ENCODE measurements at regions not wholly inside any gene's neighbourhood (a gene's known extent, or its start where the extent isn't known, plus 50 kb on each side); places are given as distances from the start of the nearest gene placed in this dataset.

DNA sequence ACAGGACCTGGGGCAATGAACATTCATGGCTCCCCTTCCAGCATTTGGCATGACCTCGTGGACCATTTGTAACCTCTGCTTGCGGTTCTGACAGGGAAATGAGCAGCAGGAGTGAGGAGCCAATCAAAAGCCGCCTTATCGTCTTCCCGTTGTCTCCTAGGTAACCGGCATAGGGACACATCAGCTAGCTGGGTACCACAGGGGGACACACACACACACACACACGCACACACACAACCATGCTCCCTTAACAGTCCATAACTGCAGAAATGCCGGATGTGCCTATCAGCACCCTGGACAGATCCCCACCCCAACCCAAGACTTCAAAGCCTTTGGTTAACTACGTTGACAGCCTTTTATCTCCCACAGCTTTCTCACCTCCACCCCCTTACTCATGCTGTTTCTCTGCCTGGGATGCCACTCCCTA, 53.4 kb upstream of the CCDC174 start (continued):
- TF ChIP-seq, protein P1, sequence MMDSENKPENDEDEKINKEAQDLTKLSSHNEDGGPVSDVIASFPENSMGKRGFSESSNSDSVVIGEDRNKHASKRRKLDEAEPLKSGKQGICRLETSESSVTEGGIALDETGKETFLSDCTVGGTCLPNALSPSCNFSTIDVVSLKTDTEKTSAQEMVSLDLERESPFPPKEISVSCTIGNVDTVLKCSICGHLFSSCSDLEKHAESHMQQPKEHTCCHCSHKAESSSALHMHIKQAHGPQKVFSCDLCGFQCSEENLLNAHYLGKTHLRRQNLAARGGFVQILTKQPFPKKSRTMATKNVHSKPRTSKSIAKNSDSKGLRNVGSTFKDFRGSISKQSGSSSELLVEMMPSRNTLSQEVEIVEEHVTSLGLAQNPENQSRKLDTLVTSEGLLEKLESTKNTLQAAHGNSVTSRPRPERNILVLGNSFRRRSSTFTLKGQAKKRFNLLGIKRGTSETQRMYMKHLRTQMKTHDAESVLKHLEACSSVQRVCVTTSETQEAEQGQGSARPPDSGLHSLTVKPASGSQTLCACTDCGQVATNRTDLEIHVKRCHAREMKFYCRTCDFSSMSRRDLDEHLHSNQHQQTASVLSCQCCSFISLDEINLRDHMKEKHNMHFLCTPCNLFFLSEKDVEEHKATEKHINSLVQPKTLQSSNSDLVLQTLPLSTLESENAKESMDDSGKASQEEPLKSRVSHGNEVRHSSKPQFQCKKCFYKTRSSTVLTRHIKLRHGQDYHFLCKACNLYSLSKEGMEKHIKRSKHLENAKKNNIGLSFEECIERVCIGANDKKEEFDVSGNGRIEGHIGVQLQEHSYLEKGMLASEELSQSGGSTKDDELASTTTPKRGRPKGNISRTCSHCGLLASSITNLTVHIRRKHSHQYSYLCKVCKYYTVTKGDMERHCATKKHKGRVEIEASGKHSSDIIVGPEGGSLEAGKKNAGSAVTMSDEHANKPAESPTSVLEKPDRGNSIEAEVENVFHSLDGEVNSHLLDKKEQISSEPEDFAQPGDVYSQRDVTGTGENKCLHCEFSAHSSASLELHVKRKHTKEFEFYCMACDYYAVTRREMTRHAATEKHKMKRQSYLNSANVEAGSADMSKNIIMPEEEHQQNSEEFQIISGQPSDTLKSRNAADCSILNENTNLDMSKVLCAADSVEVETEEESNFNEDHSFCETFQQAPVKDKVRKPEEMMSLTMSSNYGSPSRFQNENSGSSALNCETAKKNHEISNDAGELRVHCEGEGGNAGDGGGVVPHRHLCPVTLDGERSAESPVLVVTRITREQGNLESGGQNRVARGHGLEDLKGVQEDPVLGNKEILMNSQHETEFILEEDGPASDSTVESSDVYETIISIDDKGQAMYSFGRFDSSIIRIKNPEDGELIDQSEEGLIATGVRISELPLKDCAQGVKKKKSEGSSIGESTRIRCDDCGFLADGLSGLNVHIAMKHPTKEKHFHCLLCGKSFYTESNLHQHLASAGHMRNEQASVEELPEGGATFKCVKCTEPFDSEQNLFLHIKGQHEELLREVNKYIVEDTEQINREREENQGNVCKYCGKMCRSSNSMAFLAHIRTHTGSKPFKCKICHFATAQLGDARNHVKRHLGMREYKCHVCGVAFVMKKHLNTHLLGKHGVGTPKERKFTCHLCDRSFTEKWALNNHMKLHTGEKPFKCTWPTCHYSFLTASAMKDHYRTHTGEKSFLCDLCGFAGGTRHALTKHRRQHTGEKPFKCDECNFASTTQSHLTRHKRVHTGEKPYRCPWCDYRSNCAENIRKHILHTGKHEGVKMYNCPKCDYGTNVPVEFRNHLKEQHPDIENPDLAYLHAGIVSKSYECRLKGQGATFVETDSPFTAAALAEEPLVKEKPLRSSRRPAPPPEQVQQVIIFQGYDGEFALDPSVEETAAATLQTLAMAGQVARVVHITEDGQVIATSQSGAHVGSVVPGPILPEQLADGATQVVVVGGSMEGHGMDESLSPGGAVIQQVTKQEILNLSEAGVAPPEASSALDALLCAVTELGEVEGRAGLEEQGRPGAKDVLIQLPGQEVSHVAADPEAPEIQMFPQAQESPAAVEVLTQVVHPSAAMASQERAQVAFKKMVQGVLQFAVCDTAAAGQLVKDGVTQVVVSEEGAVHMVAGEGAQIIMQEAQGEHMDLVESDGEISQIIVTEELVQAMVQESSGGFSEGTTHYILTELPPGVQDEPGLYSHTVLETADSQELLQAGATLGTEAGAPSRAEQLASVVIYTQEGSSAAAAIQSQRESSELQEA (IDR thresholded peaks at IDR 0.05; ENCODE audit: low read depth), result no peak
- no peak for TF ChIP-seq CHD1 (IDR thresholded peaks at IDR 0.05; ENCODE audit: low read length)
- TF ChIP-seq NR2F6 (CRISPR knock-in tag; IDR thresholded peaks at IDR 0.05), result no peak
- no peak for TF ChIP-seq IRF2 (CRISPR knock-in tag; IDR thresholded peaks at IDR 0.05)
- TF ChIP-seq ZNF785 (CRISPR knock-in tag; IDR thresholded peaks at IDR 0.05), result no peak
- TF ChIP-seq ZBTB1 (CRISPR knock-in tag; IDR thresholded peaks at IDR 0.05; ENCODE audit: borderline replicate concordance, low read depth), result peak; percentile 31; the same call in 1 of the 2 replicates
- TF ChIP-seq, protein P2, sequence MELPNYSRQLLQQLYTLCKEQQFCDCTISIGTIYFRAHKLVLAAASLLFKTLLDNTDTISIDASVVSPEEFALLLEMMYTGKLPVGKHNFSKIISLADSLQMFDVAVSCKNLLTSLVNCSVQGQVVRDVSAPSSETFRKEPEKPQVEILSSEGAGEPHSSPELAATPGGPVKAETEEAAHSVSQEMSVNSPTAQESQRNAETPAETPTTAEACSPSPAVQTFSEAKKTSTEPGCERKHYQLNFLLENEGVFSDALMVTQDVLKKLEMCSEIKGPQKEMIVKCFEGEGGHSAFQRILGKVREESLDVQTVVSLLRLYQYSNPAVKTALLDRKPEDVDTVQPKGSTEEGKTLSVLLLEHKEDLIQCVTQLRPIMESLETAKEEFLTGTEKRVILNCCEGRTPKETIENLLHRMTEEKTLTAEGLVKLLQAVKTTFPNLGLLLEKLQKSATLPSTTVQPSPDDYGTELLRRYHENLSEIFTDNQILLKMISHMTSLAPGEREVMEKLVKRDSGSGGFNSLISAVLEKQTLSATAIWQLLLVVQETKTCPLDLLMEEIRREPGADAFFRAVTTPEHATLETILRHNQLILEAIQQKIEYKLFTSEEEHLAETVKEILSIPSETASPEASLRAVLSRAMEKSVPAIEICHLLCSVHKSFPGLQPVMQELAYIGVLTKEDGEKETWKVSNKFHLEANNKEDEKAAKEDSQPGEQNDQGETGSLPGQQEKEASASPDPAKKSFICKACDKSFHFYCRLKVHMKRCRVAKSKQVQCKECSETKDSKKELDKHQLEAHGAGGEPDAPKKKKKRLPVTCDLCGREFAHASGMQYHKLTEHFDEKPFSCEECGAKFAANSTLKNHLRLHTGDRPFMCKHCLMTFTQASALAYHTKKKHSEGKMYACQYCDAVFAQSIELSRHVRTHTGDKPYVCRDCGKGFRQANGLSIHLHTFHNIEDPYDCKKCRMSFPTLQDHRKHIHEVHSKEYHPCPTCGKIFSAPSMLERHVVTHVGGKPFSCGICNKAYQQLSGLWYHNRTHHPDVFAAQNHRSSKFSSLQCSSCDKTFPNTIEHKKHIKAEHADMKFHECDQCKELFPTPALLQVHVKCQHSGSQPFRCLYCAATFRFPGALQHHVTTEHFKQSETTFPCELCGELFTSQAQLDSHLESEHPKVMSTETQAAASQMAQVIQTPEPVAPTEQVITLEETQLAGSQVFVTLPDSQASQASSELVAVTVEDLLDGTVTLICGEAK (IDR thresholded peaks at IDR 0.05), result peak; percentile 72
- TF ChIP-seq, protein P2 (CRISPR knock-in tag; IDR thresholded peaks at IDR 0.05), result no peak
- no peak for TF ChIP-seq ETS2 (tag; IDR thresholded peaks at IDR 0.05; ENCODE audit: borderline replicate concordance, poor library complexity, severe bottlenecking)
- peak; percentile 78; the same call in 1 of the 2 replicates for TF ChIP-seq NFXL1 (CRISPR knock-in tag; IDR thresholded peaks at IDR 0.05)
- no peak for TF ChIP-seq PML (IDR thresholded peaks at IDR 0.05; ENCODE audit: low read length)

Data from K562 (cell line).